Right lobe of liver (tissue), 4 donors: ENCODE measurements at regions not wholly inside any gene's neighbourhood (a gene's known extent, or its start where the extent isn't known, plus 50 kb on each side); places are given as distances from the start of the nearest gene placed in this dataset.

Experiments
- POLR2A ChIP-seq: fragments of 450-650 bp; IDR thresholded peaks from one replicate; pipeline ENCODE4 v1.6.1; 2017; ENCODE audit warnings: antibody characterized with exemption, mild to moderate bottlenecking
- TF ChIP-seq, protein P1 (sequence below), 4 donors: fragments of 200-600 bp in 3 of 4; fragments of 450-650 bp in 1 of 4; IDR thresholded peaks; one replicate each; pipeline versions ENCODE4 v1.5.1 to v1.8.0; 2016 to 2022; ENCODE audit warnings: antibody characterized with exemption in 4 of 4, mild to moderate bottlenecking in 2 of 4
- donor health status: DM: no; HTN: no; CAD: no.
- donor health status: DM: no; HTN: no; CAD: no.
- donor health status: DM: no; HTN: yes; CAD: no.

GRCh38 chr16:9683677-9684076 is 498.6 kb downstream of the GRIN2A start:
- TF ChIP-seq, protein P1, sequence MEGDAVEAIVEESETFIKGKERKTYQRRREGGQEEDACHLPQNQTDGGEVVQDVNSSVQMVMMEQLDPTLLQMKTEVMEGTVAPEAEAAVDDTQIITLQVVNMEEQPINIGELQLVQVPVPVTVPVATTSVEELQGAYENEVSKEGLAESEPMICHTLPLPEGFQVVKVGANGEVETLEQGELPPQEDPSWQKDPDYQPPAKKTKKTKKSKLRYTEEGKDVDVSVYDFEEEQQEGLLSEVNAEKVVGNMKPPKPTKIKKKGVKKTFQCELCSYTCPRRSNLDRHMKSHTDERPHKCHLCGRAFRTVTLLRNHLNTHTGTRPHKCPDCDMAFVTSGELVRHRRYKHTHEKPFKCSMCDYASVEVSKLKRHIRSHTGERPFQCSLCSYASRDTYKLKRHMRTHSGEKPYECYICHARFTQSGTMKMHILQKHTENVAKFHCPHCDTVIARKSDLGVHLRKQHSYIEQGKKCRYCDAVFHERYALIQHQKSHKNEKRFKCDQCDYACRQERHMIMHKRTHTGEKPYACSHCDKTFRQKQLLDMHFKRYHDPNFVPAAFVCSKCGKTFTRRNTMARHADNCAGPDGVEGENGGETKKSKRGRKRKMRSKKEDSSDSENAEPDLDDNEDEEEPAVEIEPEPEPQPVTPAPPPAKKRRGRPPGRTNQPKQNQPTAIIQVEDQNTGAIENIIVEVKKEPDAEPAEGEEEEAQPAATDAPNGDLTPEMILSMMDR (IDR thresholded peaks at IDR 0.05): no peak
- TF ChIP-seq POLR2A: no peak
